ENCODE measurements at regions not wholly inside any gene's neighbourhood (a gene's known extent, or its start where the extent isn't known, plus 50 kb on each side); places are given as distances from the start of the nearest gene placed in this dataset.

GRCh38 chr5:101123363-101123762 is 220.3 kb upstream of the ST8SIA4 start:
- no peak for TF ChIP-seq ZNF274 (IDR thresholded peaks at IDR 0.05; ENCODE audit: low read depth, low read length)
- TF ChIP-seq SUZ12 (IDR thresholded peaks at IDR 0.05; ENCODE audit: extremely low read depth, insufficient read depth, insufficient read length), result no peak
- no peak for TF ChIP-seq YY1 (IDR thresholded peaks at IDR 0.05; ENCODE audit: insufficient read depth, insufficient read length)
